GM18867 (cell line): ENCODE measurements at regions not wholly inside any gene's neighbourhood (a gene's known extent, or its start where the extent isn't known, plus 50 kb on each side); places are given as distances from the start of the nearest gene placed in this dataset.

Source experiments
- ATAC-seq: cut with Tn5 transposase; IDR thresholded peaks from one replicate; pipeline ENCODE4 v1.9.1; 2021; ENCODE audit warnings: mild to moderate bottlenecking, moderate library complexity; ENCODE audit not compliant: unreplicated experiment

DNA sequence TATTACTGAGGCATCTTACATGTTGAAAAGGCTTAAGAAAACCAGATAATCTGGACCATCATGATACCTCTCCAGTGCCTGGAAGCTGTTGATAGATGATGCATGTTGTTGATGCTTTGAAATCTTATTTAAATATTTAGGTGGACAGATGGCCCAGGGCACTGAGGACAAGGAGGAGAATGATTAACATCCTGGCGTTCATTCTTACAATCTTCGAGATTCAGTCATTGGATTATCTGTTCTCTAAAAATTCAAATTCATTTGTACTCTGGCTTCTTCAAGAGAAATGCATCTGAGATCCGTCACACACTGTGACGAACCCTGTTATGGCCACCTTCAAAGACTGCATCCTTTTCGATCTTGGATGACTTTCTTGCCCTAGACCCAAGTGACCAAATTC lies 121.3 kb upstream of the IGF1 start:
- ATAC-seq, result no peak

DNA sequence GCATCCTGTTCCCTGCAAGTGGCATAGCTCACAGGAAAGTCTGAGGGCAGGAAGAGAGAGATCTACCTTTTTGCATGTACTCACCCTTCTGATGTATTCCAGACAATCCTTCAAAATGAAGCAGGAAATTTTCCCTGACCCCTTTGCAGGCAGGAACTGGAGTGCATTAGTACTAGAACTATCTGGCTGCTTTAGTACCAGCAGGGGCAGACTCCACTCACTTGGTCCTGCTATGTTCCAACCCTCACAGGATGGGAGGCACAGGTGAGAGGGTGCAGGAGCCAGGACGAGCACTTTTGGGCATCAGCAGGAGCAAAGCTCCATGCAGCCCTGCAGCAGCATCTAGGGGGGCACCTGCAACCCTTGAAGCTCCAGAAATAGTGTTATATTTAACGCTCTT lies 116.3 kb upstream of the IGF1 start:
- no peak for ATAC-seq

DNA sequence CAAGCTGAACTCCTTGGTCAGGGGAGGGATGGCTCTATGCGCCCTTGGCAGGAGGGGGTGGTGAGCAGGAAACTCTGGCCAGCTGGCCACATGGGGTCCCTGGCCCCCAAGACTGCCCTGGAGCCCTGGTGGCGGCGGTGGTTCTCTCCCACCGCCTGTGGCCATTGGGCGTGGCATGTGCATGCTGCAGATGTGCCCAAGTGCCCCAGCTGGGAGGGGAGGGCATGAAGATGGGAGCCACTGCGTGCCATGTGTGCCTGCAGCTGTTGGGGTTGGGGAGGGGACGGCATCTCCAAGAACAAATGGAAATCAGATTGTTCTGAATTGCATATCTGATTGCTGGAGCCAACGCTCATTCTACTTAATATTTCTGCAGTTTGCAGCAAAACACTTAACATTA lies 115.7 kb upstream of the IGF1 start:
- ATAC-seq, result no peak

DNA sequence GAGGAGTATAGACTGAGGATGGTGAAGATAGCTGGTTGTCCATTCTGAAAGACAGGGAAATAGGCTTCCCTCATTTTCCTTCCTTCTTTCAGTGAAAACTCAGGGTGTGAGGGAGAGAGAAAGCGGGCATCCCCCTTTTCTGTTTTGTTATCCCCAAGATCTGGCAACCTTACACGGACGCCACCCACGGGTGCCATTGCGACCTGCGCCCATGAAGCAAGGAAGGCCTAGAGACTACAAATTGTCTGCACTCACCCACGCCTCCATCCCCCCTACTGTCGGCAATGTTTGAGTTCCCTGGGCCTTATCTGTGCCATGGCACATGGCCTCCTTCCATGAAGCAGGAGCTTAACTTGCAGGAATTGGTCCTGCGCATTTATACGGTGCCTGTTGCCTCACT lies 115.0 kb upstream of the IGF1 start:
- ATAC-seq, result no peak

DNA sequence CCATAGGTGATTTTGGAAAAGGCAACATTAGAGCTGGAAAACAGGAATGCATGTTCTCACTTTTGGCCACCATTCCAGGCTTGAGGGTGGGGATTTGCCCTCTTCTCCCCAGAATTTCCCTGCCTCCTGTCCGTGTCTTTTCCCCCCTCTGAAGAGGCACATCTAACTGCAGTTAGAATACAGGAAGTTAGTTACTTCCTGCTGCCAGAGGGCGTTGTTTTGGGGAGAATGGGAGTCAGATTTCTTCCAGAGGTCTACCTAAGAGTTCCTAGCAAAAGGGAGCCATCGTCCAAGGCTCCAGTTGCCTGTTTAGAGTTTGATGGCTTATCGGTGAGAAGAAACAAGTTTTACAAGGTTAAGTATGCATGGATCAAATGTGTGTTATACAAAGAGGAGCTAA lies 112.8 kb upstream of the IGF1 start:
- no peak for ATAC-seq

DNA sequence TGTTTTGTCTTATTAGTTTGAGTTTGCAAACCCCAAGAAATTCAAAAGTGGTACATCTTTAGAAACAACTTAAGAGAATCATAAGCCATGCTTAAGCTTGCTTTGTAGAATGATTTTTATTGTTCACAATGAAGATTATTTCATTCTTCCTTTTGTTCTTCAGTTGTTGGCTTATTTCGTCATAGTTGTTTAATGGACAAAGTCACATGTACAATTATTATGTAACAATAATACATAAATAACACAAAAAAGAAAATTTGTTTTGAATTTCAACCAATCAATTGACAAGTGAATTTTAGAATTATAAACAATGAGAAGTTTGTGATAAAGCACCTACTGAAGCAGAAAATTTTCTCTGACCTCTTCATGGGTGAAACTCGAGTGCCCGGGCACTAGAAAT lies 111.8 kb upstream of the IGF1 start:
- no peak for ATAC-seq

DNA sequence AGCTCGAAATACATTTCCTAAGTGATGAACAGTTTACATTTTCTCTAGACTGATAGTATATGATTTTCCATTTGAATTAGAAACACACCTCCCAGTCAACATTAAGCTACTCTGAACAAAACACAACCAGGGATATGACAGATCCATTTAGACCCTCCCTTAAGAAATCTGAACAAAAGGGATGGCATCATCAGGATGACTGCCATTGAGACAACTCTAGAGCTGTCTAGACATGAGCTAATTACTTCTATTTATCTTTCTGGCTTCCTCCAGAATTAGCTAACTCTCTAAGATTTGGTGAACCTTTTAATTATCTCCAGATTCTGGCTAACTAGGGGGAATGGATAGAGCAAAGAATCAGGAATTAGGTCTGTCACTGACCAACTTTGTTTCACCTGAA lies 92.9 kb upstream of the IGF1 start:
- no peak for ATAC-seq

DNA sequence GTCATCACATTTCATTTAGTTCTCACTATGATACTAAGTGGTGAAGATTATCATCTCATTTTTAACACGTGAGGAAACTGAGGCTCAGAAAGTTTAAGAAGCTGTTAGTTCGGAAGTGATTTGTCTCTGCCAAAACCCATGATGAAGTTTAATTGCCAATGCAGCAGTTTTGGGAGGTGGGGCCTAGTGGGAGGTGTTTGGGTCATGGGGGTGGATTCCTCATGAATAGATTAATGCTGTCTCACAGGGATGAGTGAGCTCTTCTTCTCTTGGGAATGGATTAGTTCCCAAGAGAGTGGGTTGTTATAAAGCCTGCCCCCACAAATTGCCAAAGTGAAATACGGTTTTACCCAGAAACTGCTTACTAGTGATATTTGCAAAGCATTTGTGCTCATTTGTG lies 91.5 kb upstream of the IGF1 start:
- no peak for ATAC-seq

DNA sequence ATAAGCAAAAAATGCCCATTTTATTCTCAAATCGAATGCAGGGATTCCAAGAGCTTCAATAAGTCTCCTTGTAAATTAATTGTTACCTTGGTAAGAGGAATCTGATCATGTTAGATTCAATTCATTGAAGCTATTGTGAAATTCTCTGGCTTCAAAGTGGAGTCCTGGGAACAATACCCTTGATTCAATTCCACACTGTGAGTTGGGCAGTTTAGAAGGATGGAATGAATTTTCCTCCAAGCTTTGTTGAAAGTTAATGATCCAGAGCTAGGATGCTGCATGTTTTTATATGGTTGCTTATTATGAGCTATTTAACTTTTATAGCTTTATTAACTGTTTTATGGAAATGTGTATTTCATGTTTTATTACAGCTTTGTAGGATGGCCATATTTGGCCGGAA lies 89.9 kb upstream of the IGF1 start:
- ATAC-seq, result no peak

DNA sequence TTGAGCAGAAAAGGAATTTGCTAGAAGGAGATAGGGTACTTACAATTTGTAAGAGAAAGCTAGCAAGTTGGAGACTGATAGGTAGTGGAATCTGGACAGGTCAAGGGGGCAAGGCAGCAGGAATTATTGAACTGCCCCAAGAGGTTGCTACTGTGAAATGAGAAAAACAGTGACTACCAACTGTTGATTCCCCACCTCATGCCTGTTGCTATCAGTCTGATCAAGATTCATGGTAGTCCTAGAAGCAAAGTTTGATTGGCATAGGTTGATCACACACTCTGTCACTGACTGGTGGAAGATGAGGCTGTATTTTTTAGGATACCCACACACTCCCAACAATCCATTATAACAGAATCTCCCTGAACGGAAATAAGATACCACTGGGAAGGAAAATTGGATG lies 89.4 kb upstream of the IGF1 start:
- no peak for ATAC-seq

DNA sequence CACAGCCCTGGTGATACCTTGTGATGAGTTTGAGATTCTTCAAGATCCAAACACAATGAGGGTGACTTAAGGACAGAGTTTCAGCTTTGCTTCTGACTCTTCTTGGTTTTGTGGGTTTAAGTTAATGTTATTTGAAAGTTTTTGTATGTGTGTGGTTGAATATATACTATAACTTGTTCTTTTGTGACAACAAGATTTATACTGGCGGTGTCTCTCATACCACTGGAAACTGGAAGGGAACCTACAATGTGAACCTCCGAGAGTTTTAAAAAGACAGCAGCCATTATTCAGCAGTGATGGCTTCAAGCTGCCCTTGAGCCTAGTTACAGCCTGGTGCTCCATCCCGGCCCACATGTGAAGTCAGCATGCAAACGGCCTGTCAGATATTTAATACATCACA lies 87.9 kb upstream of the IGF1 start:
- no peak for ATAC-seq

DNA sequence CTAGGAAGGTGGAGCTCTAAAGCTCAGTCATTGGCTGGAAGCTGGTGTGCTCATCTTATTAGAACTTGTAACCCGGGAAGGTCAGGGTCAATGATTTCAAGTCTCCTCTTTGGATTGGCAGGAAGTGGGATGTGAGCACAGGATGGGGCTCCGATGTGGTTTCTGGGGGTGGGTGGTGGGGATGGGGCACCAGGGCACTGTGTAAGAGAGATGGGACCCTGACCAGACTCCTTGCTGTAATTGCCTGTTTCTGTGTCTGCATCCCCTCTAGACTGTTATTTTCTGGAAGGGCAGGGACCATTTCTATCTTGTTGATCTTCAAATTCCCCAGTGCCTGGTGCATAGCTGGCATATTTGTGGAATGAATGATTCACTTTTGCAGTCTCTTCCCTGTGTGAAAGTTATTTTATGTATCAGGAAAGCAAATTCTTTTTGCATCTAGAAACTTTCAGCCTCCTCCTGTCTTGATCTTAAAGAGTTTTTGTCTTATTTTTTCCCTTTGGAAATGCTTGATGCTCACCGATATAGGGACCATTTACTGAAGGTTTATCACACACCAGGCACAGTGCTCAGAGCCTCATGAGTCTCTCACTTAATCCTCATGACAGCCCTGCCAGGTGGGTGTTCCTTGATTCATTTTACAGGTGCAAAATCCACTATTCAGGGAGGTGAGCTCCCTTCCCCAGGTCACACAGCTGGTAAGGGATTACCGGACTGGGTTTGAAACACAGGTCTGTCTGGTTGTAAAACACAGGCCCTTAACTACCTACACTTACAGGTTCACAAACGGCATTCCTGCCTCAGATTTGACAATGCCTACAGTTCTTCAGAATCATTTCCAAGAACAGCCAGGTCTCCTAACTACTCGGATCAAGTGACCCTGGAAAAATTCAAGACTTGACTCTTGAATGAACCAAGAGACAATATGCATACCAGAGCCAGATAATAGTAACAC lies 86.9 kb upstream of the IGF1 start:
- ATAC-seq, result no peak

DNA sequence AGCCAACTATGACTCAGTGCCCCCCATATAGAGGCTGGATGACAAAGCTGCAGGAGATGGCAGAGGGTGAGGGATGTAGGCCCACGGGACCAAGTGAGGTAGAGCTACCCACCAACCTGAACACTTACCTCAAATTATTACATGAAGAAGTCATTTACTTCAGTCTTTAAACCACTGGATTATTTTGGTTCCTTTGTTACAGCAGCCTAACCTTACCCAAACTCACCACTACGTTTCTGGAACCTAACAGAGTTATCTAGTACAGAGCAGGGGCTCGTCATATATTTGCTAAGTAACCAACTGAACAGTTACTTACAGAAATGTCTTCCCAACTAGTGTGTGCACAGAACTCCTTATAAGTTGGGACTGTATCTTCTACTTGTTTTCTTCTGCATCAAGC lies 85.2 kb upstream of the IGF1 start:
- no peak for ATAC-seq

DNA sequence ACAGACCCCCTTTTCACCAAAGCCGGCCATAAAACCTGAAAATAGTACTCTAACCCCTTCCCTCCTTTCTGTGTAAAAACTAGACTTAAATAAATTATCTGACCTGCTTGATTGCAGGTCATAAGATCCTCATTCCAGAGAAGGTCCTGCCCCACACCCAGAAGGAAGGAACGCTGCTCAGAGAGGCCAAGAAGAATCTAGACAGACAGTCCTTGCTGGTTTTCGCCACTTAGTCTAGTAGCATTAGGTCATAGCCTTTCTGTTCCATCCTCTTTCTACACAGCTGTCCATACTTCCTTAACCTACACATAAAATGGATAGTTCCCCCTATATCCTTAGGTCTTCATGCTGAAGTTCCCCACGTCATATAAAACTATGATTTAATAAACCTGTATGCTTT lies 83.7 kb upstream of the IGF1 start:
- no peak for ATAC-seq

DNA sequence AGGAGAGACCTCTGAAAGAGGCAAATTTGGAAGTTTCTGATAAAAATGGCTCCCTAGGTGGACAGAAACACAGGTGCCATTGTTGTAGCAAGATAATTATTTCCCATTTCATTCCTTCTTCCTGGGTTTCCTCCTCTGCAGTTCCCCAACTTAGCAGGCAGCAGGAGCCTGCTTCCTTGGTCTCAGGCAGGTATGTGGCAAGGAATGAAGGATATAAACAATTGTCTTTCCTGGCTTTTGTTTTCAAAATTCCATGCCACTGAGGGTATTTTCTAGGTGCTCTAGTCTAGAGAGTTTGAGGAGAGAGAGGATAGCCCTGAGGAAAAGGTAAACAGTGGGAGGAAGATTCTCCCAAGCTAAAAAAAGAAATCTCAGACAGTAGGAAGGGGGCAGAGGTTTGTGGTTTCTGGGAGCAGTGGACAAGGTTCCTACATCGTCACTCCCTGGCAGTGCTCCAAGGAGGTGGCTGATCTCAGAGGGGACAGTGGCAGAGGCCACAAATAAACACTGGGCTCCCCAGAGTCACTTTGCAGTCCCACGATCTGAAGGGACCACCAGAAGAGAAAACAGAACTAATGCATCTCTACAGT lies 82.6 kb upstream of the IGF1 start:
- ATAC-seq, result no peak

DNA sequence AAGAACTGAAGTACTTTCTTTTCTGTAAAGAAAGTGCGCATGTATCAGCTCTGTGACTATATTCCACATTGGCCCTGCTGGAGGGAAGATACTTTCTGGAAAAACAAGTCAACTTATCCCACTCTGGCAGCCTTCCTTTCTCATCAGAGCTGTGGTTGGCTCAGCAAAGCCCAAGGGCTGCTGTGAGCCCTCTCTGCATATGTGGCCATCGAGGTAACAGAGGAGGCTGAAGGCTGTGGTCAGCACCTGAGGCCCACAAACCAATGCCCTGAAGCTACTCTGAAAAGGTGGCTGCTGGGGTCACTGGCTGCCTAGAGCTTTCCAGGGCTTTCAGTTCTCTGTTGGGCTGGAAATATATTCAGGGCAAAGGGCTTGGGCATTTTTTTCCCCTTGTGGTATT lies 70.8 kb upstream of the IGF1 start:
- no peak for ATAC-seq

DNA sequence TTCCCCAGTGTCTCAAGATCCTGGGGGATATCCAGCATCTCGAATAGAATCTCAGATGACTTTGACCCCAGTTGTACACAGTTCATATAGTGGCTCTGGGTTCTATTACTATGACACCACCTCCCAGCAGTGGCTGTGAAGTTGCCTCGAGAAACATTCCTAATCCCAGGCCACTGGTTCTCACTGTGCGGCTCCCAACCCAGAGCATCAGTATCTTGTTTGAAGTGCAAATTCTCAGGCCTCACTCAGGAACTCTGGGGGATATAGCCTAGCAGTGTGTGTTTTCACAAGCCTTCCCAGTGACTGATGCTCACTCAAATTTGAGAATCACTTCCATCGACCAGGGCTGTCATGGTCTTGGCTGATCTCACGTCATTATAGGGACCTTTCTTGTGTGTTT lies 69.3 kb upstream of the IGF1 start:
- ATAC-seq, result no peak

DNA sequence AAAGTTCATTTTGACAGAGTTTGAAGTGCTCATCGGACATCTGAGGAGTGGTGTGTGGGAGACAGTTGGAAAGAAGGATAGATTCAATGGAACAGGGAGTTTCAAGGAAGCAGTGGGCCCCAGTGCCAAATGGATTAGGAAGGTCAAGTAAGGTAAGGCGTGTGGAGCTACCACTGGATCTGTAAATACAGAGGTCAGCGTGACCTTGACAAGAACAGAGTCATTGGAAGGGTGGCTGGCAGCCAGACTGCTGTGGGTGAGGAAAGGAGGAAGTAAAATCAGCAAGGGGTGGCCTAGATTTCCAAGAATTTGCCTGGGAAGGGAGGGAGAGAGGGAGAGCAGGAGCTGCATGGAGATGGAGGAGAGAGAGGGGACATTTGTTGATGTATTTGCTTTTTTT lies 68.2 kb upstream of the IGF1 start:
- ATAC-seq, result no peak

DNA sequence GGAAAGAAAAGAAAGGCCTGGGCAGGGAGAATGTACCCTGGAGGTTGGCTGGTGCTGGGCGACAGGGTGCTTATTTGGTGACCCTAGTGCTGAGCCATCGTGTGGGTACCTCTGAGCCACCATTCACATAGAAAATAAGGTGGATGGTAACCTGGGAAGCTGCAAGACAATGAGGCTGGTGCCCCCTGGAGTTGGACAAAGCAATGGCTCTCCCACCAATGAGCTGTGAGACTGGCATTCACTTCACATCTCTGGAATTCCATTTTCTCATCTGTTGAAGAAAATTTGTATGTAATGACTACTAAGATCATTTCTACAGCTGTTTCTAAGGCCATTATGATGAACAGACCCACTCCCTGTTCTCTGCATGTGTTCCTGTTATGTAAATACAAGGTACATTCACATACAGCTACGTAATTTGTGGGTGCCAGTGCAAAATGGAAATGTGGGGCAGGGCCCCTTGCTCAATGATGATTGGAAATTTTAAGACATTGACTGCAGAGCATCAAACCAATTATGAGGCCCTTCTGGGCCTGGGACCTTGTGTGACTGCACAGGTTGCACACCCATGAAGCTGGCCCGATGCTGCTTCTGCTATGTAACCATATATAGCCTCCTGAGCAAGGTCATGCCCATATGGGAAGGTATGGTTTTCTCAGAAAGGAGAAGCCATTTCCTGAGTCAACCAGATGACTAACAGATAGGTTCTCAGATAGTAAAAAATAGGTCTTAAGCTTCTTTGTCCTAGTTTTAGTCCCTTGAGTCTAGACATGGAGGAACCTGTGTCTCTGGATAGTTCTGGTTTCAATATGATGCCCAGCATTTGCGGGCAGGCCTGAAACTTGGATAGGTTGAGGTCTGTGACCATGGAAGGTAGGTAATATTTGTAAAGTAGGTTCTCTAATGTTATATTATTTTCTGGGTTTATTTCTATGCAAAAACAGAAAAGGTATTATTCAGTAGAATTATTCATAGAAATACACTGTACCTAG lies 63.4 kb upstream of the IGF1 start:
- no peak for ATAC-seq

DNA sequence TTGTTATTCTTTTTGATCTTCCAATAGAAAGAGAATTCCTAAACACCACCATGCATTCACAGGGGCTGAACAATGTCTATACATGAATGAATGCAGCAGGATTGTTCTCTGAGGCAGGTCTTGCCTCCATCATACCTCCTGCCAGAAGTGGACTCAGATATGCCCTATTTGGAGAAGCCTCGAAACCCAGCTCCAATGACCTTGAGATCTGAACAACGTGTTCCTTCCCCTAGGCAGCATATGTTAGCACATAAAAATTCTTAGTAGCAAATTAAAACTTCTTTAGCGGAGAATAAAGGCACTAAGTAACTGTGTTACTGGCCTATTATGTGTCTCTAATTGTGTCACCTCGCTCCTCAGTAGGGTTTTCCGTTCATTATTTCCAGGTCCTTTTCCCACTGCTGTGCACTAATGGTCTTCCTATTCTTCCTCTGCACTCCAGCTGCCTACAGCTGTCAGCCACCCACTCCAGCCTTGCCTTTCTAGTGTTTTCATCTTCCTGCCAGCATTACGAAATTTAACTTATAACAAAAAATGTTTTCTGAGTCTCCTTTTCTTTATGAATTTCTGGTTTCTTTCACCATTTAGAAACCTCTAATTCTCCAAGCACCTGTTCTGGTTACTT lies 62.6 kb upstream of the IGF1 start:
- ATAC-seq, result no peak

DNA sequence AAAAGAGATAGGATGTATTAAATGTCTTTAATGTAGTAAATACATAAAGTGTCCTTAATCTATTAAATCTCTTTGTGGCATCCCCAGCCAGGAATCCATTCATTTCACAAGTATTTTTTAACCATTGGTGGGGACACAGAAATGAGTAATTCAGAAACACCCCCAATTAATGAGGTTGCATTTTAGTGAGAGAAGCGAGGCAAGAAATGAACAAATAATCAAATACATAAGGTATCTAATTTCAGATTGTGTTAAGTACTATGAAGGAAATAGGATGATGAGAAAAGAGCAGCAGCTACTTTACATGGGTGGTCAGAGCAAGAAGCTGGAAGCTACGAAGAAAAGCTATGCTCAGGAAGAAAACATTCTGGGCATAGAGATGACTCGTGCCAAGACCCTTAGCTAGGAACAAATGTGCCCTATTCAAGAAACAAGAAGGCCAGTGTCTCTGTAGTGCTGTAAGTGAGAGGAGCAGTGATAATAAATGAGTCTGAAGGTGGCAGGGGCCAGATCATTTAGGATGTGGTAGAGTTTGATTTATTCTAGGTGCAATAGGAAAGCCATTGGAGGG lies 60.5 kb upstream of the IGF1 start:
- no peak for ATAC-seq
